HG03520 (cell line): ENCODE measurements at regions not wholly inside any gene's neighbourhood (a gene's known extent, or its start where the extent isn't known, plus 50 kb on each side); places are given as distances from the start of the nearest gene placed in this dataset.
"Not testable (repeated sequence)": the region's sequence is repeated elsewhere in the genome, so short reads cannot be mapped to it uniquely, and the experiment has no call there.

ENCODE experiments used
- ATAC-seq: cut with Tn5 transposase; IDR thresholded peaks from one replicate; pipeline ENCODE4 v1.9.1; 2021; ENCODE audit warnings: mild to moderate bottlenecking, moderate library complexity; ENCODE audit not compliant: unreplicated experiment

DNA sequence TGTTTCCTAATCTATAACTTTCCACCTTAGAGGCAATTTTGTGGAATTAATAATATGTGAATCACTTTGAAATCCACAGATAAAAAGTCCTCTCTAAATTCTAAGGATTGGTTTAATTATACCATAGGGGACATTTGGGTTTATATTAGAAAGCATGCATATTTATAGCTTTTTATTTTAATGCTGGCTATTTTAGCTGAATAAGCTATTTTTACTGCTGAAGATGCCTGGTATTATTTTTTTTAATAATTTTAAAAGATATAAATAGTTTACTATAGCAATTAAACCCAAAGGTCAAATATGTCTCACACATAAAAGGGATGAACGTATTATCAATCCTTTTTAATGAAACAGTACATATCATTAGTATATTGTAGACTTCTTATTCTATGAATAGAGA is 415.4 kb downstream of the MAGEB5 start:
- no peak for ATAC-seq

DNA sequence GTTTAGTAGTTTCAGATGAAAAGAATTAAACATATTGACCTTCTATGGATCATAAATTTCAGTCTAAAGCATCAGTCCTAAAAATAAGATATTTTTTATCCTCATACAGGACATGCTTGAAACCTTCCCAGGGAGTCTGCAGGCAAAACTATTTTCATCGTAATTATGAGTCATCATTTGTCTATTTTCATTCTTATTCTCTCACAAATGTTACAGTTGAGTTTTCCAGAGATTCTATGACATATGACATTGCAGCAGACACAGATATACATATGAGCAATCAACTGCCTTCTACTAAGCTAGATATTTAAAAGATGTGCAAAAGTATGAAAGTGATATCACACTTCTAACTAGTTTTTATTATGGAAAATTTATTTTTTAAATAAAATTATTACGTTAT is 398.0 kb downstream of the MAGEB5 start:
- ATAC-seq = no peak

DNA sequence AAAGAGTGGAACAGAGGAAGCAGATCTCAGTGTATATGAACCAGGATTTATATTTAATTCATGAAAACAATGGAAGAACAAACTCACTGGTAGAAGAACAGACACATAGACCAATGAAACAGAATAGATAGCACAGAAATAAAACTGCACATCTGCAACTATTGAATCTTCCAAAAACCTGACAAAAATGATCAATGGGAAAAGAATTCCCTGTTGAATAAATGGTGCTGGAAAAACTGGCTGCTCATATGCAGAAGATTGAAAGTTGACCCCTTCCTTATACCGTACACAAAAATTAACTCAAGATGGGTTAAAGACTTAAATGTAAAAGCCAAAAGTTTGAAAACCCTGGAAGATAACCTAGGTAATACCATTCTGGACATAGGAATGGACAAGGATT is 391.0 kb downstream of the MAGEB5 start:
- ATAC-seq = no peak

DNA sequence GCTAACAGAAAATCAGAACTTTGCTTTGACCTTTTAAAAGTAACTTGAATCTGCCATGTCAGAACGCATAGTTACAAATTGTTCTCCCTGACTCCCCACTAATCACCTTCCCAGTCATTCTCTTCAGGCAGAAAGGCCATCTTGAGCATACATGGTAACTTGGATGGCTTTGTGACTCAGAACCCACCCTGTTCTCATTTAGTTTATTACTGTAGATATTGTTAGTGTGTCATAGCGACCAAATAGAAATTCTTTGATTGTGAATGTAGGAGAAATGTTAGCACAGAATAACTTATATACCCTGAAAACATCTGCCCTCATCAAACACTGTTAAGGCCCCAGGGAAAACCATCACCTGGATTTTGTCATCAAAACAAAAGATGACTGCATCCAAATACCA is 382.0 kb downstream of the MAGEB5 start:
- no peak for ATAC-seq

- no peak for ATAC-seq
Measured at GRCh38 chrX:26590849-26591248, 374.9 kb downstream of the MAGEB5 start.

DNA sequence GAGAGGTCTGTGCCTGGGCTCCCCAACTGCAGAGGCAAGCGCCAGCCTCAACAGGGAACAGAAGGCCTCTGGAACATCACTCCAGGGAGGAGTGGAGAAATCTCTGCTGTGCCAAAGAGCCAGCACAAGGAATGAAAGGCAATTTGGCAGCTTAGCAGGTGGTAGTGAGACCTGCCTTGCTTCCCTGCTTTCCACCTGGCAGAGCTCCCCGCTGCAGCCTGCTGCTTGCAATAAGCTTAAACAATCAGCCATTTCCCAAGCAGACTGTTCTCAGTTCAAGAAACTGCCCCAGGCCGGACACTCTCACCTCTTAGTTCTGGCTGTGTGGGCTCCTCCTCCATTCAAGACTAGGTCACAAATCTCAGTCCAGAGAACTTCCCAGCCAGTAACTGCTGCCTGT is 370.6 kb downstream of the MAGEB5 start:
- no peak for ATAC-seq

GRCh38 chrX:26581091-26581490 is 365.1 kb downstream of the MAGEB5 start:
- no peak for ATAC-seq

DNA sequence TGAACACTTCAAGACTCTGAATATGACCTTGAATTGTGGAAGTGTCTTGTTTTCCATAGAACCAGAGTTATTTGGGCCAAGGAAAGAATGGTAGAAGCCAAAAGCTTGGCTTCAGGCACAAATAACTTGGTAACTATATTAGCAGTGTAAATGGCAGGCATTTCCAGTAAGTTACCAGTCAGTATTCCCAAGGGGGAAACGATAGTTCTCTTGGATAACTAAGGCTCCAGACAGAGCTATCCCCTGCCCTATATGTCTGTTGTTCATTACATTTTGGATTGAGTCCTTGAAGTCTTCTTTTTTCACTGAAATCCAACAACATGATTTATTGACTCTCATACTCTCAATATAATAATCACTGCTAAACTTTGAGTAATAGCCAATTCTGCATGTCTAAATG is 364.1 kb downstream of the MAGEB5 start:
- ATAC-seq = no peak

DNA sequence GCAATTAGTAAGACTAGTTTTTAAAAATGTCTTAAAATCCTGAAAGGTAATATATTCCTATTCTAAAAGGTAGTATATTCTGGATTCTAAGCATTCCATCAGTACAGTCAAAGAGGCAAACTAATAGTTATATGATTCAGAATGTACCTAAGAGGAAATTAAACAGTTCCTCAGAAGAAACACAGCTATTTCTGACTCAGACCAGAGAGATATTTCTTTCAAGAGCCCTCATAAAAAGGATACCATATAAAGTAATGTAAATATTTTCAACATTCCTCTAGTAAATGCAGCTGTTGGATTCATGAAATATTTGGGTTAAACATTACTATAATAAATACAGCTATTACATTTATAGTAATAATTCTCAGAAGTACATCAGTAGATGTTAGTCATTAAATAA is 358.3 kb downstream of the MAGEB5 start:
- ATAC-seq = no peak

GRCh38 chrX:26562156-26562555 is 346.2 kb downstream of the MAGEB5 start:
- ATAC-seq = no peak

- no peak for ATAC-seq
Measured at GRCh38 chrX:26559855-26560254, 343.9 kb downstream of the MAGEB5 start.

GRCh38 chrX:26558719-26559386 is 342.9 kb downstream of the MAGEB5 start:
- ATAC-seq = no peak

DNA sequence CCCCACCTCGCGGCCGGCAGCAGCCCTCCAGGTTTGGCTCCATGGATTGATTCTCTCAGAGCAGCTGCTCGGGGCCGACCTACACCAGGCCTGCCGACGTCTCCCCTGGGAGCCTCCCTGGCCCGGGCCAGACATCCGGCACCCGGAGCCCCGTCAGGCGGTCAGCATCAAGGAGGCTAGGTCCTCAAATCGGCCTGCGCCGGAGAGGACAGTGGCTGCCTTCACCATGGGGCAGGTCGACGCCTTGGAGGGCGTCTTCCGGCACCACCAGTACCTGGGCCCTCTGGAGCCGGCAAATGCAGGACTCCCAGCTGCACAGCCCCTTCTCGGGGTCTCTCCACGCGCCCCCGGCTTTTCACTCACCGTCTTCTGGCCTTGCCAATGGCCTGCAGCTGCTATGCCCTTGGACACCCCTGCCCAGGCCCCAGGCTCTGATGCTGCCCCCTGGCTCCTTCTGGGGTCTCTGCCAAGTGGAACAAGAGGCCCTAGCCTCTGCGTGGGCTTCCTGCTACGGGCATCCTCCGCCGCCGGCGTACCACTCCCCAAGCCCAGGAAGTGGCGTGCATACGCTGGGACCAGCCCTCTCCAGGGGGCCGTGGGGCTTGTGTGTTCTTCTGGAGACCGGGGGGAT is 341.8 kb downstream of the MAGEB5 start:
- ATAC-seq = no peak

DNA sequence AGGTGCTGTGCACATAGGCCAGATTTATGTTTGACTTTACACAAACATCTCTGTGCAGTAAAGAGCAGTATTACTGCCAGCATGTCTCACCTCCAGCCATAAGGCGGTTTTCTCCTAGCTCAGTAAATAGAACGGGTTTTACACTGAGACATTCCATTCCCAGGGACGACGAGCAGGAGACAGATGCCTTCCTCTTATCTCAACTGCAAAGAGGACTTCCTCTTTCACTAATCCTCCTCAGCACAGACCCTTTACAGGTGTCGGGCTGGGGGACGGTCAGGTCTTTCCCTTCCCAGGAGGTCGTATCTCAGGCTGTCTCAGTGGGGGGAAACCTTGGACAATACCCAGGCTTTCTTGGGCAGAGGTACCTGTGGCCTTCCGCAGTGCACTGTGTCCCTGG is 309.8 kb downstream of the MAGEB5 start:
- not testable (repeated sequence) for ATAC-seq

DNA sequence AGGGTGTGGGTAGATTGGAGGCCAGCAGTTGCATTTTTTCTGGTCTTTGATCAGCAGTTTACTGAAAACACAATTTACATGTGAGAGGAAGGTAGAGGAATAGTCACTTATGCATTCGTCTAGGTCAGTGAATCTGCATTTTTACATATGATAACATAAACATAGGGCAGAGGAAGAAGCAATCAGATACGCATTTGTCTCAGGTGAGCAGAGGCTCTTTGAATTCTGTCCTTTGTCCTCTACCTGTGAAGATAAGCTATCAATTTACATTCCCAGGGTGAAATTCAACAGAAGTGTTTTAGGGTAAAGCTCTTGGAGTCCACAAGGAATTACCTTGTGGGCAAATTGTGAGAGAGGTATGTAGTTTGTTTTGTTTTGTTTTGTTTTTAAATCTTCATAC is 306.5 kb downstream of the MAGEB5 start:
- no peak for ATAC-seq

DNA sequence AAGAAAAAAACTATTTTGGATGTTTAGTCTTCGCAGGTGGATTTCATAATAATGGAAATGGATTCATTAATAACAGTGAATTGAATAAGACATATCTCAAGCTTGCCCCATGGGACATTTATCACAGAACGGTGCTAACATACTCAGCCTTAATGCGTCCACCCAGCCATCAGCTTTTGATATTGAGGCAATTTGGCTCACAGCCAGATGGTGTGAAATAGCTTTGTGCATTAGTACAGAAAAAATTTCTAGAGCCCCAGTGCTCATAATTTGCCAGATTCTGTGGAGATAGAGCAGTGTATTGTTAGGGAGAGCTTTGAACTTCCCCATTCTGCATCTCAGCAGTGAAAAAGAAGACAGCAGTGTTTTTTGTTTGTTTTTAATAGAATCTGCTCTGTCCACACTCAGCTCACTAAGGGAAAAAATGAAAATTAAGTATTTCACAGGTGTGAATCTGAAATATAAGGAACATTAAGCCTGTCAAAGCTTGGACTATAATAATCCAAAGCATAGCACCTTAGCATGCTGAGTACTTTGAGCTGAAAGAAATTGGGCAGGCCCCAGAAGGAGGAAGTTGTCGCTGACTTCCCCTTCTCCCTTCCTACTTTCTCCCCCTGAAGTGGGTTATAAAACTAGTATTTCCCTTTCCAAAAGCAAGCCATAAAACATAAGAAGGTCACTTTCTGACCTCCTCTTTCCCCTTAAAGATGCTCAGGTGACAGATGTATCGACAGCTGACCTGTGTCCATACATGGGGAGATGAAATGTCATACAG is 295.8 kb downstream of the MAGEB5 start:
- no peak for ATAC-seq

DNA sequence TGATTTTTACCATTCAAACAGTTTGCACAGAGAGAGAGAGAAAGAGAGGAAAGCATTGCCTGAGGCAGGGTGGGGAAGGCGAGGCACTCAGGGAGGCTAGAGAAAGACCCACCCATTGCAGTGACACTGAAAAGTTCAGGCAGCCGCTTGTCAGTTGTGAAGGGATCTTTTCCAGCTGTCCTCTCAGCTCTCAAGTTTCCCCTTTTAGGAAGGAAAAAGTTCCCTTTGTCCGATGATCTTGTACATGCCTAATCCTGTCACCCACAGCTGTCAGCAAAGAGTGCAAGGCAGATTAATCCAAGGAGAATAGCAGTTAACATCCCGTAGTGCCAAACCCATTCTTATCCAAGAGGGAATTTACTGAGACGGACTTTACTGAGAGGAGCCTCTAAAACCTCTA is 255.0 kb downstream of the MAGEB5 start:
- no peak for ATAC-seq

- no peak for ATAC-seq
Measured at GRCh38 chrX:26466387-26466786, 250.4 kb downstream of the MAGEB5 start.

- ATAC-seq = no peak
Measured at GRCh38 chrX:26445288-26445687, 229.3 kb downstream of the MAGEB5 start.

DNA sequence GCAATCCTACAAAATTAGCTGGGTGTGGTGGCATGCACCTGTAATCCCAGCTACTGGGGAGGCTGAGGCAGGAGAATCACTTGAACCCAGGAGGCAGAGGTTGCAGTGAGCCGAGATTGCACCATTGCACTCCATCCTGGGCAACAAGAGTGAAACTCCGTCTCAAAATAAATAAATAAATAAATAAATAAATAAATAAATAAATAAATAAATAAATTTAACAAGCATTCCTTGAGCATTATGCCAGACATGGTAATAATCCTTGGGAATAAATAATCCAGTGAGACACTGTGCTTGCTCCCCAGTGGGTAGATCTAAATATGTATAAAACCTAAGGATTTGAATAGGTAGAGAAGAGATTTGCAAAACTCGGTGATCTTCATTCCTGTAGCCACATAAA is 228.4 kb downstream of the MAGEB5 start:
- not testable (repeated sequence) for ATAC-seq

- ATAC-seq = no peak
Measured at GRCh38 chrX:26442340-26442739, 226.4 kb downstream of the MAGEB5 start.

DNA sequence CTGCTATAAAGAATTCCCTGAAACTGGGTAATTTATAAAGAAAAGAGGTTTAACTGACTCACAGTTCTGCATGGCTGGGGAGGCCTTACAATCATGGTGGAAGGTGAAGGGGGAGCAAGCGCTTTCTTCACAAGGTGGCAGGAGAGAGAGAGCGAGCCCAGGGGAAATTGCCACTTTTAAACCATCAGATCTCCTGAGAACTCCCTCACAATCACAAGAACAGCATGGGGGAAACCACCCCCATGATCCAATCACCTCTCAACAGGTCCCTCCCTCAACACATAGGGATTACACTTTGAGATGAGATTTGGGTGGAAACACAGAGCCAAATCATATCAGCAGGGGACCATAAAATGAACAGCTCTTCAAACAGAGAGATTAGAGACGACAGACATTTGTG is 198.6 kb downstream of the MAGEB5 start:
- ATAC-seq = no peak
